AML-193 (cell line): ENCODE measurements at regions not wholly inside any gene's neighbourhood (a gene's known extent, or its start where the extent isn't known, plus 50 kb on each side); places are given as distances from the start of the nearest gene placed in this dataset.
"Not testable (repeated sequence)": the region's sequence is repeated elsewhere in the genome, so short reads cannot be mapped to it uniquely, and the experiment has no call there.

Experiments used
- DNase-seq, 2 experiments: peaks; one replicate each; lab custom pipeline; 2025; lab: John Stamatoyannopoulos, UW

DNA sequence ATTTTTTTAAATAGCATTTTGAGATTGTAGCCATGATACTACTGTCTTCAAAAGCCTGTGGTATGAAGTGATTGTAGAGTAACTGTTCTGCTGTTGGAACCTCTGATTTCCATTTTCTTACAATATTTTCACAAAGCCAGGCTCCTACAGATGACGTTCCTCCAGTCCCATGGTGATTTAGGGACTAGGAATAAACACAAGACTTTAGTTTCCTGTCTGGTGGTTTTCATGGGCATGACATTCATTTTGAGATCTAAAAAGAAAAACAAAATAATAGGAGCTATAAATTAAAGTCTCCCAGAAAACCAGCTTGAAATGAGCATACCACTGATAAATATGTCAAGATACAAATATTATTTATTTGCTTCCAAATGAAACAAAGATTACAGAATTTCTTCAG lies 1223.5 kb upstream of the CELF4 start:
- no peak for DNase-seq

DNA sequence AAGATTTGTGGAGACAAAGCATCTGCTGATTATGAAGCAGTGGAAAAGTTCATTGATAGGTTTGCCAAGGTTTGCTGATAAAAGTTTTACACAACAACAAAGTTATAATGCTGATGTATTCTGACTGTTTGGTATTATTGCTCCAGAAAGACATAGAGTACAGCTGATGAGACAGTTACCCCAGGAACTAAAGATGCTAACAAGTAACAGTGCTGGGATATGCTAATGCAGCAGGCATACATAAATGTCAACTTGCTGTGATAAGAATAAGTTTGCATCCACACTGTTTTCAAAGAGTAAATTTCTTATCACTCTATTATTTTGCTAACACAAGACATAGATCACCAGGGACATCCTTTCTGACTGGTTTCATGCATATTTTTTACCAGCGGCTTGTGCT lies 1221.3 kb upstream of the CELF4 start:
- DNase-seq, result no peak

DNA sequence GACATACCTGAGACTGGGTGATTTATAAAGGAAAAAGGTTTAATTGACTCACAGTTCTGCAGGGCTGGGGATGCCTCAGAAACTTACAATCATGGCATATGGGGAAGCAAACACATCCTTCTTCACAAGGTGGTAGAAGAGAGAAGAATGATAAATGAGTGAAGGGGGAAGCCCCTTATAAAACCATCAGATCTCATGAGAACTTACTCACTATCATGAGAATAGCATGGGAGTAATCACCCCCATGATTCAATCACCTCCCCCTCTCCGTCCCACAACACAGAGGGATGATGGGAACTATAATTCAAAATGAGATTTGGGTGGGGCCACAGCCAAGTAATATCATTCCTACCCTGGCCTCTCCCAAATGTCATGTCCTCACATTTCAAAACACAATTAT lies 1206.0 kb upstream of the CELF4 start:
- not testable (repeated sequence) for DNase-seq

DNA sequence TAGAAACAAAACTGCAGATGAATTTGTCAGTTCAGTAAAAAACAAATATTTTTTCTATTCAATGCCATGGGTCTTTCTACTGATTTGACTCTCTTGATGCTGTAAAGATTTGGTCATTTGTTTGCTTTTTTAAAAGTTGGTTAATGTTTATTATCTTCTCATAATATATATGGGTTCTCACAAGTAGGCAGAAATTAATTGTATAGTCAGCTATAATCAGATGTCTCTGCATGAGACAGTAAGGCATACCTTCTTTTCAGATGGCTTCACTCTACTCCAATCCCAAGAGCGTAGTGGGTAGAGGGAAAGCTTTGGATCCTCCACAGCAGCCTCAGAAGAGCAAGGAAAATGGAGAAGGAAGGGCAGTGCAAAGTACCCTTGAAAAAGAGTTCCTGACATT lies 1202.9 kb upstream of the CELF4 start:
- no peak for DNase-seq

DNA sequence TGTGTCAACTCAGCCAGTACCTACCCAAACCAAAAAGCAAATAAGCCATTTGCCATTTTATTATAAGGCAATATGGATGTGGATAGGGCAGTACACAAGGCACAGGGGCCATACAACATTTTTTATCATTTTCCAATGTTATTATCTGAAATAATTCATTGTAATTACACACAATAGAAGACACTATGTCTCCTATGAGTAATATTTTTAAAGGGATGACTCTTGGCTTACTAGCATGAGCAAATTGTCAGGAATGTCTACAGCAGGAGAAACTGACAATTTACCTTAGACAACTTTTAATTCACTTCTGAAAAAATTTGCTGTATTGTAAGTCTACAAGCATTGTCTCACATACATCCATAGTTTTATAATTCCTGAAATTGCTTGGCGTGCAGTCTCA lies 1193.9 kb upstream of the CELF4 start:
- DNase-seq, result no peak

DNA sequence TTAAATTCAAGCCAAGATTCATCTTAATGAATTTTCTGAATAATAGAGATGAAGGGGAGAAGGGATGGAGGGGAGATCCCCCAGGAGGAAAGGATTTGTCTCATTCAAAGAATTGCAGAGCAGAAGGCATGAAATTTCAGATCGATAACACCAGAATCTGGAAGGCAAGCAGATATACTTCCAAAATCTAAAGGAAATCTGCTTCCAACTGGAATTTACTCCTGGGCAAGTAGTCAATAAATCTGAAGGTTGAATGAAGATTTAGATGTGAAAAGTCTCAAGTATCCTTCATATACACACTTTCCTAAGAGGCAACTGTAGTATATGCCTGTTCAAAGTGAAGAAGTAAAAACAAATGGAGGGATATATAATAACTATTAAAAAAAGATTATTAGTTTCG lies 1190.8 kb upstream of the CELF4 start:
- no peak for DNase-seq

DNA sequence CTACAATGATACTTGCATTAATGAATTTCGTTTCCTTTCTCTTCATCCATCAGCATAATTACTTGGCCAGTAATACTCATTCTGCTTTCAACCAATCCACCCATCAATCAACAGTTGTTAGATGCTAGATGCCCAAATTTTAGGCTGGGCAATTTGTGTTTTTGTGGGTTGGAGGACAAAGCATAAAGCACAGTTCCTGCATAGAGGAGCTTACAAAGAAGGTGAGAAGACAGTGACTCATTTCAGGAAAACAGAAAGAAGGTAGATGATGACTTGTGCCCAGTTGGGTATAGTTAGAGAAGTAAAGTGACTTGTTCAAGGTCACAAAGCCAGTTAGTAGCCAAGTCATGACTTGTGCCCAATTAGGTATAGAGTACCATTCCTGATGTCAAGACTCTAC lies 1186.8 kb upstream of the CELF4 start:
- DNase-seq, result no peak

DNA sequence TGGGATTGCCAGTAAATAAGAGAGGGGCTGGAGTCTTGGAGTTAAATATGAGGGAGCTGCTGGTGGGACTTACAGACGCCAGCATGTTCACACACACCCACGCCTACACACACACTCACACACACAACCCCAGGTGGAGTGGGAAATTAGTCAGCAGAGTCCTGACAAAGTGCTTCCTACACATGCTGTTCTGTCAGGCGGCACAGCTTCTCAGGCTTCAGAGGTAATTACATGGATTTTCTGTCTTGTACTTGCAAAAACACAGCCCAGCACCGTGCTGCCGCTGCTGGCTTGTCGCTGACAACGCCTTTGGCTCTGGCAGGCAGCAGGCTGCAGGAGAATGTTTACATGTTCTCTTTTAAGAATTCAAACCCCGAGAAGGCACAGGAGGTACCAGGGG lies 1186.3 kb upstream of the CELF4 start:
- no peak for DNase-seq

DNA sequence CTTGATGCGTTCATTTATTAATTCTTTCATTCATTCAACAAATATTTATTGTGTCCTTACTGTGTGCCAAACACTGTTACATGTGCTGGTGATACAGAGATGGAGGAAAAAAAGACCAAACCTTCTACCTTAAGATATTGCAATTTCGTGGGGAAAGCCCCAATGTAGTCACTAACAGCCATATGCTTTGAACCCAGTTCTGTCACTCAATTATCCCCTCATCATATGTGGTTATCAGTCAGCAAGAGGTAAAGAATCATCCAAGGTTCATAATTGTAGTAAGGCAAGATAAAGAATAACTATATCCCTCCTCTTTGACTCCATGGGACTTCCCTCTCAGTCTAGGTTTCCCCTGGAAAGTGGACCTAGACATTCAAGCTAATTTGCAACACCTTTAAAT lies 1185.6 kb upstream of the CELF4 start:
- DNase-seq, result no peak

DNA sequence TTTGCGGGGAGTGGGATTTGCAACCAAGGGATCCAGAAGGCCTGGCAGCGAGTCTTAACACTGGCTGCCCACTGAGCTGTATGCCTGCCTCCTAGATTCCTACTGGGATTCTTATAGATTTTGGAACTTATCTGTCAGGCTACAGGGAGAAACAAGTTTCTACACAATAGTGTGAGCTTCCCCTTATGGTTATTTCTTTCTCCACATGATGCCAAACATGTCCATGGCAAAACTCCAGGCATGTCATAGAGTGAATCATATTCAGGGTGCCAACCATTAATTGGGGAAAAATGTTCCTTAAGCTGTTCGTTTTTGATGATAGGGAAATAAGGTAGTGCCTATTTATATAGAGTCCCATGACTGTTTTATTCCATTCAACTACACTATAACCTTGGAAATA lies 1185.2 kb upstream of the CELF4 start:
- DNase-seq, result no peak

DNA sequence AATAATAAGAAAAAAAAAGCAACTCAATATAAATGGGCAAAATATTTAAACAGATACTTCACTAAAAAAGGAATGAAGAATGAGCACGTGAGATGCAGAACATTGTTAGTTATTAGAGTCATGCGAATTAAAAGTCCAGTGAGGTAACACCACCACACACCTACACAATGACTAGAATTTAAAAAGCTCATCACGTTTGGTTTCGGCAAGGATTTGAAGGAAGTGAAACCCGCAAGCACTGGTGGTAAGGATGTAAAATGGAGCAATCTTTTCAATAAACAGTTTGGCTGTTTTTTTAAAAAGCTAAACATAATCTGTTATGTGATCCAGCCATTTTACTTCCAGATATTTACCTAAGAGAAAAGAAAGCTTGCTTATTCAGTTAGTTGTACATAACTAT lies 1181.6 kb upstream of the CELF4 start:
- DNase-seq, result no peak

DNA sequence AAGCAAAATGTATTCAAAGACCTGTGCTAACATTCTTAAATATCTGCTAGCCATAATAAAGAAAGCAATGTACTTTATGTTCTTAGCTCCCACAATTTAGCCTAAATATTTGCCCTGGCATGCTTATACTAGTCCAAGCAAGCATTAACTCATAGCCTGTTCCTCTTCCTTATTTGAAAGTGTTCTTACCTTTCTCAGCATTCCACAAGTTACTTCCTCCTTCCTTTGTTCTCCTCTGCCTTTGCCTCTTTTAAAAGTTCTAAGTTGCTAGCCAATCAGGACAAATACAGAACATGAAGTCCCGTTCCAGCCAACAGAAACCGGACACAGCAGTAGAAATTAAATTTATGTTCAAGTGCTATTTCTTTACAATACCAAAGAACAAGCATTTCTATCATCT lies 1154.6 kb upstream of the CELF4 start:
- DNase-seq, result not testable (repeated sequence)

DNA sequence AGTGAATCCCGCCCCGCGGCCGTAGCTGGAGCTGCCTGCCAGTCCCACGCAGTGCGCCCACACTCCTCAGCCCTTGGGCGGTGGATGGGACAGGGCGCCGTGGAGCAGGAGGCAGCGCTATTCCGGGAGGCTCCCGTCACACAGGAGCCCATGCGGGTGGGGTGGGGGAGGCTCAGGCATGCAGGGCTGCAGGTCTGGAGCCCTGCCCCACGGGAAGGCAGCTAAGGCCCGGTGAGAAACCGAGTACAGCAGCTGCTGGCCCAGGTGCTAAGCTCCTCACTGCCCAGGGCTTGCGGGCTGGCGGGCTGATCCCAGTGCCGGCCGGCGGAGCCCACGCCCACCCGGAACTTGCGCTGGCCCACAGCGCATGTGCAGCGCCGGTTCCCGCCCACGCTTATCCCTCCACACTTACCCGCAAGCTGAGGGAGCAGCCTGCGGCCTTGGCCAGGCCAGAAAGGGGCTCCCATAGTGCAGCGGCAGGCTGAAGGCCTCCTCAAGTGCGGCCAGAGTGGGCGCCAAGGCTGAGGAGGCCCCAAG lies 1152.8 kb upstream of the CELF4 start:
- DNase-seq, result no peak

DNA sequence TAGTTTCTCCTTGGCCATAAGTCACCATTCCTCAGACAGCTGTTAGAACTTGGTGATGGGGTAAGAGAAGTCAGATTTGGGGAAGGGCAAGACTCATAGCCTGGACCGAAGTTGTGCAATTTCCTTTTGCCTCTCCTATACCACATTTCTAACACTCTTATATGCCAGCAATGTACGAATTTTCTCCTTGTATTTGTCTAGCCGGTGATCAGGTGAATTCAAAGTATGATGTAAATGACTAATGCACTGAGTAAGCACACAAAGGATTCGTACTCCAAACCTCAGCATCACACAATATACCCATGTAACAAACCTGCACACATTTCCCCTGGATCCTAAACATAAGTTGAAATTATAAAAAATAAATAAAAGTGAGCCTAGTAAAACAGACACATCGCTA lies 1143.5 kb upstream of the CELF4 start:
- no peak for DNase-seq

DNA sequence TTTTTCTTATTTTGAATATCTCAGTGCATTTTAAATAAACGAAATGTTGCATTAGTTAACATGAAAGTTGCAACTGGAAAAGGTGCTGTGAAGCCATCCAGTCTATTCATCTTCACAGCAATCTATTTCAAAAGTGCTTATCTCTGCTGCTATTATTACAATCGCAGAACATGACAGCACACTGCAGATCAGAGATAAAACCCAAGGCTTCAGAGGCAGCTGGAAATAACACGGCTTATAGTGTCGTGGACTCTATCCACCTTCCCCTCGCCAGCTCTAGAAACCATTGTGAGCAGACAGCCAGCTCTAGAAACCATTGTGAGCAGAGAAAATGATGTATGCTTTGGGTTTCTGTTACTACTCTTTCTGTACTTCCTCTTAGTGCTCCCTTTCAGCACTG lies 1140.8 kb upstream of the CELF4 start:
- DNase-seq, result no peak

DNA sequence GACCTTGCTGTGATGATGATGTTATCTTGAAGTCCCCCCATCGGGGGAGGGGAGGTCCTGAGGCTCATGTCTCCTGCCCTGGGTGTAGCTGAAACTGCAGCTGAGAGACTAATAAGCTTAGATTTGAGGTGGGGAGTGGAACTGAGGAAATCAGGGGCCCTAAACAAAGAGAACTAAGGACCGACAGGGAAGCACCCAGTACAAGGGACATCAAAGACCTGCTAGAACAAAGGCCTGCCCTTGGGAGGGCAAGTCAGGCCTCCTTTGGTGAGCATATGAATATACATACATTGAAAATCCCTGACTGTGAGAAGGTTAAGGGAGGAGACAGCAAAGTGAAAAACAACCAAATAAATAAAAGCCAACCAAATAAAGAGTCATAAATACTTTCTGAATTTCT lies 1132.5 kb upstream of the CELF4 start:
- no peak for DNase-seq

DNA sequence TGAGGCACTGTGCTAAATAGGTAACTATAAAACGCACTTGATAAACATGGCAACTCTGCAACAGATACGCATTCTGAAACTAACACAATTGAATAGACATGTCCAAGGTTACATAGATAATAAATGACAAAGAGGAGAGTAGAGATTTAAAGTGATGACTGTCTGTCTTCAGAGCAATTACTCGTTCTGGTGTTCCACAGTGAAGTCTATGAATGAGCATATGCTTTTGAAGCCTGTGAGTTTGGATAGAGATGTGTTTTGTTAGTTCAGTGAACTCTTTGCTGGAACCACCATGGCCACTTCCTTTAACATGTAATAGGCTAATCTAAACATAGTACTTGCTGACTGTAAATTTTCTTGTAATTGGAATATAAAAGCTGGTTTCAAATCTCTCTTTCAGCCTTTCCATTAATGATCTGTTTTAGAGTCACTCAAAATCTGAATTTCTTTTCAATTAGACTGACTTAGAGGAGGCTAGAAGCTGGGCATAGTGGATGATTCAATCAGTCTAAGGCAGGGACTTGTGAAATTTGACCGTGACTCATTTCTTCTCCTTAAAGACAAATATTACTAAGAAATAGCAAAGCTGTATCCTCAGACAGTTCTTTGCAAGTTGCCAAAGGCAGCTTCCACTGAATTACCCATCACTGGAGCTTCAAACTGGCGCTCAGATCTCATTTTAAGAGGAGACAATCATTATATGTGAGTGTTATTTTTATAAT lies 1130.1 kb upstream of the CELF4 start:
- DNase-seq, result no peak

DNA sequence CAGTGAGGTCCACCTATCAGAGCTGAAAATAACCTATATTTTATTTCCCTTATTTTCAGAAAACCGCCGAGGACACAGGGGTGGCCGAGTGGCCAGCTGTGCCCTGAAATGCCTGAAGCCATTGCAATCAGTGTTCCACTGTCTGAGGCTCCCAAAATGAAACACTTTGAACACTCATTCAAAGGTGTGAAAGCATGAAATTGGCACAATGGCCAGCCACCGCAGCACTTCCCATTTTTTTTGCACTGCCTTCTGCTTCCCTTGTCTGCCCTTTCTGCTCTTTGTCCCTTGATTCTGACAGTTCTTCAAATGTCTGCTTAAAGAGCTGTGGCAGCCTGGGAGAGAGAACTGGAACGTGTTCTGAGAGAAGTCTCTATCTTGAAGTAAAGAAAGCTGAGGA lies 1127.5 kb upstream of the CELF4 start:
- DNase-seq, result no peak

DNA sequence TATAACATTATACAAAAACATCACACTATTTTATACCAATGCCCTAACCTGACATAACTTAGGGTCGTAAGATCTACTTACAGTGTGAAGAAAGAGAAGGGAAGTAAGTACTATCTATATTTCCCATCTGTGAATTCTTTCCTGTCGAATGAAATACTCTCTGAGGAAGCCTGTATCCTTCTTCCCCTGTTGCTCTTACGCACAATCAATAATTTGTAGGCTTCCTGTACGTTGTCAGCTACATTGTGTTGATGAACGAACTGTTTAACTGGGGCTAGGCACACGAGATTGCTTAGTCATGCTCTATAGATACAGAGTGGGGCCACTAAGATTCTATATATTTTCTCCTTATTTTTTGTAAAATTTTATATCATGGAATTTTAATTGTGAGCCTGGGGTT lies 1125.0 kb upstream of the CELF4 start:
- DNase-seq, result no peak

DNA sequence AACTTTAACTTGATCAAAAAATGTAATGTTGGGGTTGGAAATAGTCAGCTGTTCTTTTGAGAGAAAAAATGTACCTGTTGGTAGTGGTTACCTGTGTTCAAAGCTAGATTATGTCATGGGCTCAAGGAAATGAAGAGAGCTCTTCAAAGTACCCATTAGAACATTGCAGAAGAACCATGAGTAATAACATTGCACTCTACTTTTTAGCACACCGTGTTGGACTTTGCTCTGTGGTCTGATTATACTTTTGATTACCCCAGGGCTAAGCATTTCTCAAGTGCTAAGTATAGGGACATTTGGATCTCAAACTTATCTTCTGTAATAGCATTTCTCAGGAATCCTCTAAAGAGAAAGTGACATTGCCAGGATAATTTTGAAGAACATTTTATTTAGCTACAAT lies 1122.8 kb upstream of the CELF4 start:
- DNase-seq, result no peak

DNA sequence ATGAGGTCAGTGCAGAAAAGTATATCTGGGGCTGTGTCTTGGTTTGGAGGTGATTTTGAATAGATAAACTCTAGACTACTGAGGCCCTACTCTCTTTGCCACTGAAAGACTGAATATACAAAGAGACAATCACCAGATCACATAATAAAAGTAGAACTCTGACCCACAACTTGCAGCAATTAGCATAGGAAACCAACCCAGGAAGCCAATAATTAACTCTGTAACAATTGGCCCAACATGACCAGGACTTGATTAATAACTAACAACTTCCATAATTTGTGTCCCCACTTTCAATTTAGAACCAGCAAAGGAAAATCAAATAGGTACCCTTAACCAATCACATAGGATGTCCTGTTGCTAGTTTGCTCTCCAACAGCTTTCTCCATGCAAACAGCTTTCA lies 1104.9 kb upstream of the CELF4 start:
- DNase-seq, result no peak

DNA sequence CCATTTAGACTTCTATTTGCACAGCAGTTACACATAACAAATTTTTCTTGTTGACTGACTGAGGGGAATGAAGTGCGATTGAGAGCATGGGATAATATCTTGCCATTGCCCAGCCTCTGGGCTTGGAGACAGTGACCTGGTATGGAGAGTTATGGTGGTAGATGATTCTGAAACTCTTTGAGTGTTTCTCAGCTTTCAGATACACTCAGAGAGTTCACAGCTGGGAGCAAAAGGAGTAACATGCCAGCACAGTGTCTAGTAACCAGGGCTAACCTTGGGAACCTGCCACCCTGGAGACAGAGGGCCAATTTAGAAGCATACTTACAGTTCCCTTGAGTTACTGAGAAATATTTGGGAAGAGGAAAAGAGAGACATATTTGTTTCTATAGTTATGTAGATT lies 1099.3 kb upstream of the CELF4 start:
- DNase-seq, result no peak

DNA sequence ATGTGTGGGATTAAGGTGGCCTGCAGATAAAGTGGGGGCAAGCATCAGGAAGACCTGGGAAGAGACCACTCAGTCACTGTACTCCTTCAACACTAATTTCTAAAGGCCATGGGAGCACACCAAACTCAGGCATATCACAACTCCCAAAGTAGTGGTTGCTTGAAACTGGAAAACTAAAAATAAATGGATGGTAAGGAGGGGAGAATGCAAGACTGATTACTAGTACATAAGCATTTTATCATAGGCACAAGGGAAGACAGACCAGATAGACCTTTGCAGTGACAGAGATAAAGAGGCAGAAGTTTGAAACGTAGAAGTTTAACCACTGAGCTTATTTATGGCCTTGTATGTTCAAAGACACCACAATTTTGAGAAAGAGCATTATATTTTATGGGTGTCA lies 1098.1 kb upstream of the CELF4 start:
- DNase-seq, result no peak

DNA sequence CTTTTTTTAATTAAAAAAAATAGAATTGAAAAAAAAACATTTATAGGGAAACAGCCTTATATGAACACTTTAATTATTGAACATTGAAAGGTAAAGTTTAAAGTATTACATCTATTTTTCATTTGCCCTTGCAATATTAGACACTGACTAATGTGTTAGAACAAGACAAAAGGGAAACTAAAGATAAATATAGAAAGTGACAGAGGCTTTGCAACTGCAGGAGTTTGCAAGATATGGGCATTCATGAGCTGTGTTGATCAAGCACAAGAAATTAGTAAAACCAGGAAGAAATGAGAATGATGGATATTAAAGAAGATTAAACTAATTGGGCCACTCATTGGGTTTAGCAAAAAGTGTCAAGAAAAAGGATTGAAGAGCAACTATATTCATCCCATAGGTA lies 1097.7 kb upstream of the CELF4 start:
- no peak for DNase-seq
